ENCODE measurements at regions not wholly inside any gene's neighbourhood (a gene's known extent, or its start where the extent isn't known, plus 50 kb on each side); places are given as distances from the start of the nearest gene placed in this dataset.

DNA sequence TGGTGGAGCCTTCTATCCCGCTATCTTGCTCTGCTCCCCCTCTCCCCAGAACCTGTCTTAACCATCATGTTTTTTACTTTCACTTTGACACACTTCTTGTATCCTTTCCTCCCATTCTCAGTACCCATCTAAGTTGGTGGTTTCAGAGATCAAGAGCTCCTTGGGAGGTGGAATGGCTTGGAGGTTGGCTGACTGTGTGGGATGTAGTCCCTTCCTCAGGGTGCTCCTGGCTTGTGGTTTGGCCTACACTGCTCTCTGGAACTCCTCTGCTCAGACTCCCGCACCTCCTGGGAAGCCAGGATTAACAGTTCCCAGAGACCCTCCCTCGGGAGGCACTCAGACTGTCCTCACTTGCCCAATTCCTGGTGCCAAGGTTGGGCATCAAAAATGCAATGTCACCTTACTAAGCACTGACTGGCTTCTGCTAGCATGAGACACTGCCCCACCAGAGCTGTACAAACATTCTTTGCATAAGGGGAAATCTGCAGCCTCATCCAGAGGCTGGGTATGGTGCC is 93.1 kb upstream of the NAMPT start:
- Mint-ChIP-seq H3K4me3 (ENCODE audit: unreplicated experiment) (peak overlapping the region; percentile 39), H3K27me3 (ENCODE audit: unreplicated experiment) (peaks cover 26% of the 10 kb centered on the region), H3K27ac (ENCODE audit: unreplicated experiment) (no peak overlapping the region), H3K9me3 (ENCODE audit: unreplicated experiment) (no peaks in the 10 kb centered on the region), H3K4me1 (ENCODE audit: unreplicated experiment) (peaks cover 3% of the 10 kb centered on the region), H3K36me3 (ENCODE audit: unreplicated experiment) (no peaks in the 10 kb centered on the region)
- DNase-seq (ENCODE audit: extremely low spot score, unreplicated experiment), result no peak
- no peak for TF ChIP-seq CTCF (IDR thresholded peaks at IDR 0.05)

DNA sequence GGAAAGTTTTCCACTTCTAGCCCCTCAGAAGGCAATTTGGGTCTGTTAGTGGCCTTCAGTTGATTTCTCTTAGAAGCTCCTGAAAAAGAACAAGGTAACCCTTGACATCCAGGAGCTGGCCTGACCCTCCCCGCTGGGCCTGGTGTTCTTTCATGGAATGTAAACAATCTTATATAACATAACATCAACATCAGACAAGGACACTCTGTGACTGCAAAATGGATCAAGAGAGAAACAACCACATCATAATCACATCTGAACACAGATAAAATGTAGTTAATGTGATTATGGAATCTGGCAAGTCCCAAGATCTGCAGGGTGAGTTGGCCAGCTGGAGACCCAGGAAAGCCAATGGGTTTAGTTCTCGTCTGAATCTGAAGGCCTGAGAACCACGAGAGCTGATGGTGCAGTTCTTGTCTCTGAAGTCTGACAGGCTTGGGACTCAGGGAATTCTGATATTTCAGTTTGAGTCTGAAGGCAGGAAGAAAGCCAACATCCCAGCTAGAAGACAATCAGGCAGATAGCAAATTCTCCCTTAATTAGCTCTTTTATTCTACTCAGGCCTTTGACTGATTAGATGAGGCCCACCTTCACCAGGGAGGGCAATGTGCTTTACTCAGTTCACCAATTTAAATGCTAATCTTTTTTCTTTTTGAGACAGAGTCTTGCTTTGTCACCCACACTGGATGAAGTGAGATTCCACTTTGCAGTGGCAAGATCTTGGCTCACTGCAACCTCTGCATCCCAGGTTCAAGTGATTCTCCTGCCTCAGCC is 91.4 kb upstream of the NAMPT start:
- no peak overlapping the region for H3K4me3 Mint-ChIP-seq (ENCODE audit: unreplicated experiment)
- DNase-seq (ENCODE audit: extremely low spot score, unreplicated experiment), result no peak
- H3K27me3 Mint-ChIP-seq (ENCODE audit: unreplicated experiment), result peaks cover 19% of the 10 kb centered on the region

DNA sequence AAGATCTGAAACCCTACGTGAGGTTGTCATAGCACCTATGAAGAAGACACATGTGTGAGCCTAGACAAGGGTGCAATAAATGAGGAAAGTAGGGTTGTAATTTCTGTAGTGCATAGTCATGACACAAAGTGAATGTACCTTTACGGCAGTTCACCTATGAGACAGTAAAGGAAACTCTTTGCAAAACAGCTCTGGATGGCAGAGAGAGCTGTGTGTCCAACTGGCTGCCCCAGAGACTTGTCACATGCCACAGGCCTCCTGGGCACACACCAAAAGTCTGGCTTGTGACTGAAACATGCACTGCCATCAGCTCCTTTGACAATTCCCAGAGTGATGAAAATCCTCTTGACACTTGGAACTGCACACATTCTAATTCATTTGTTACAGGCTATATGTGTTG is 90.7 kb upstream of the NAMPT start:
- Mint-ChIP-seq H3K4me3 (ENCODE audit: unreplicated experiment) (no peak overlapping the region), H3K36me3 (ENCODE audit: unreplicated experiment) (no peaks in the 10 kb centered on the region), H3K27me3 (ENCODE audit: unreplicated experiment) (peaks cover 11% of the 10 kb centered on the region), H3K4me1 (ENCODE audit: unreplicated experiment) (peaks cover 3% of the 10 kb centered on the region), H3K27ac (ENCODE audit: unreplicated experiment) (no peak overlapping the region), H3K9me3 (ENCODE audit: unreplicated experiment) (no peaks in the 10 kb centered on the region)
- TF ChIP-seq CTCF (IDR thresholded peaks at IDR 0.05), result no peak
- no peak for DNase-seq (ENCODE audit: extremely low spot score, unreplicated experiment)

More for the DNA sequence above, 91.4 kb upstream of the NAMPT start:
- Mint-ChIP-seq H3K36me3 (ENCODE audit: unreplicated experiment) (no peaks in the 10 kb centered on the region), H3K27ac (ENCODE audit: unreplicated experiment) (no peak overlapping the region), H3K4me1 (ENCODE audit: unreplicated experiment) (peaks cover 3% of the 10 kb centered on the region), H3K9me3 (ENCODE audit: unreplicated experiment) (no peaks in the 10 kb centered on the region)
- no peak for TF ChIP-seq CTCF (IDR thresholded peaks at IDR 0.05)

DNA sequence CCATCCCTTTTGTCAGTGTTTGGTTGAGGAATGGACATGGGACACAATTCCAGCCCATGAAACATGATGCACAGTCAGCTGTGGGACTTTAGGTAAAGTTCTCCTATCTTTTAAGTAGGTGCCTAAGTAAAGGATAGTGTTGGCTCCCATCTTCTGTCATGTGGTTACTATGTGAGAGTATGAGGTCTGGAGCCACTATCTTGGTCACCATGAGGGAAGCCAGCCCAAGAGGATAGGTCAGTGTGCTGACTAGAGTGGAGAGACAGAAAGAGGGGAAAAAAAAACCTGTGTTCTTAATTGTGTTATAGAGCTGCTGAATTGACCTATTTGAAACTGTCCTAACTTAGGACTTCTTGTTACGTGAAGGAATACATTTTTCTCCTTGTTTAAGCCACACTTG is 89.7 kb upstream of the NAMPT start:
- no peaks in the 10 kb centered on the region for H3K36me3 Mint-ChIP-seq (ENCODE audit: unreplicated experiment)
- TF ChIP-seq CTCF (IDR thresholded peaks at IDR 0.05), result no peak
- H3K4me1 Mint-ChIP-seq (ENCODE audit: unreplicated experiment), result peaks cover 6% of the 10 kb centered on the region

DNA sequence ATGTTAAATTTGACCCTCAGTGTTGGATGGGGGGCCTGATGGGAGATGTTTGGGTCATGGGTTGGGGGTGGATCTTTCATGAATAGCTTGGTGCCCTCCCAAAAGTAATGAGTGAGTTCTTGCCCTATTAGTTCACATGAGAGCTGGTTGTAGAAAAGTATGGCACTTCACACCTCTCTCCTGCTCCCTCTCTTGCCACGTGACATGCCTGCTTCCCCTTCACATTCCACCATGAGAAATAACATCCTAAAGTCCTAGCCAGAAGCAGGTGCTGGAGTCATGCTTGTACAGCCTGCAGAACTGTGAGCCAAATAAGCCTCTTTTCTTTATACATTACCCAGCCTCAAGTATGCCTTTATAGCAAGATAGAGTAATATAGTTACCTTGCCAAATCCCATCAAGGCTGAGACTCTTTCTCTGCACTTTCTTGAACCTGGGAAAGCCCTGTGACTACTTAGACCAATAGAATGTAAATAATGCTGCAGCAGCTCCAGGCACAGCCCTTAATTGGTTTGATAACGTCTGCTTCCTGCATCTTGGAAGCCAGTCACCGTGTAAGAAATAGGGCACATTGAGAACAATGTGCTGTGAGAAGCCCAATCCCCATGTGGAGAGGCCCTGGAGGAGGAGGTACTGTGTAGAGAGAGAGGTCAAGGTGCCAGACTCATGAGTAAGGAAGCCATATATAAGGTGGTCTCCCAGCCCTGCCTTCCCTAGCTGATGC is 88.0 kb upstream of the NAMPT start:
- no peak for TF ChIP-seq CTCF (IDR thresholded peaks at IDR 0.05)
- no peak overlapping the region for H3K27ac Mint-ChIP-seq (ENCODE audit: unreplicated experiment)
- no peaks in the 10 kb centered on the region for H3K9me3 Mint-ChIP-seq (ENCODE audit: unreplicated experiment)
- no peak for DNase-seq (ENCODE audit: extremely low spot score, unreplicated experiment)
- H3K27me3 Mint-ChIP-seq (ENCODE audit: unreplicated experiment), result peaks cover 5% of the 10 kb centered on the region
- peaks cover 5% of the 10 kb centered on the region for H3K4me1 Mint-ChIP-seq (ENCODE audit: unreplicated experiment)
- no peak overlapping the region for H3K4me3 Mint-ChIP-seq (ENCODE audit: unreplicated experiment)
- H3K36me3 Mint-ChIP-seq (ENCODE audit: unreplicated experiment), result no peaks in the 10 kb centered on the region

More for the DNA sequence above, 89.7 kb upstream of the NAMPT start:
- H3K27ac Mint-ChIP-seq (ENCODE audit: unreplicated experiment), result no peak overlapping the region
- no peak overlapping the region for H3K4me3 Mint-ChIP-seq (ENCODE audit: unreplicated experiment)
- H3K9me3 Mint-ChIP-seq (ENCODE audit: unreplicated experiment), result no peaks in the 10 kb centered on the region
- DNase-seq (ENCODE audit: extremely low spot score, unreplicated experiment), result no peak
- peaks cover 5% of the 10 kb centered on the region for H3K27me3 Mint-ChIP-seq (ENCODE audit: unreplicated experiment)
